HEK293T (cell line): ENCODE measurements at regions not wholly inside any gene's neighbourhood (a gene's known extent, or its start where the extent isn't known, plus 50 kb on each side); places are given as distances from the start of the nearest gene placed in this dataset.

Source experiments
- CTCF ChIA-PET: fragments of 350-600 bp; formaldehyde crosslinking; extraction: SDS; loops from one replicate; lab custom pipeline; 2021; ENCODE audit warnings: antibody characterized with exemption, inconsistent platforms; lab: Yijun Ruan, JAX
- POLR2A ChIA-PET: fragments of 350-600 bp; formaldehyde crosslinking; extraction: SDS; loops from one replicate; lab custom pipeline; 2020; ENCODE audit warnings: antibody characterized with exemption, inconsistent platforms; lab: Yijun Ruan, JAX
- DNase-seq: peaks from one replicate; pipeline ENCODE4 v3.0.0; 2012; ENCODE audit warnings: mixed read lengths; ENCODE audit errors: extremely low spot score
- ARNT ChIP-seq: fragments of 450-650 bp; IDR thresholded peaks from 2 replicates; pipeline ENCODE4 v1.6.1; 2017; ENCODE audit warnings: mild to moderate bottlenecking
- BHLHE40 ChIP-seq: fragments of 450-650 bp; IDR thresholded peaks from 2 replicates; pipeline ENCODE4 v1.6.1; 2016; ENCODE audit warnings: mild to moderate bottlenecking, moderate library complexity, borderline replicate concordance
- CTBP1 ChIP-seq: fragments of 450-650 bp; IDR thresholded peaks from 2 replicates; pipeline ENCODE4 v1.6.1; 2016; ENCODE audit warnings: borderline replicate concordance
- ELF4 ChIP-seq: fragments of 450-650 bp; IDR thresholded peaks from 2 replicates; pipeline ENCODE4 v1.6.1; 2017; ENCODE audit warnings: antibody characterized with exemption
- FOXA1 ChIP-seq: fragments of 450-650 bp; IDR thresholded peaks from 2 replicates; pipeline ENCODE4 v1.6.1; 2016; ENCODE audit warnings: mild to moderate bottlenecking
- FOXK2 ChIP-seq: fragments of 450-650 bp; IDR thresholded peaks from 2 replicates; pipeline ENCODE4 v1.6.1; 2016; ENCODE audit warnings: mild to moderate bottlenecking
- FOXM1 ChIP-seq: fragments of 450-650 bp; IDR thresholded peaks from 2 replicates; pipeline ENCODE4 v1.6.1; 2017; ENCODE audit warnings: mild to moderate bottlenecking, borderline replicate concordance
- HDGF ChIP-seq: fragments of 450-650 bp; IDR thresholded peaks from 2 replicates; pipeline ENCODE4 v1.6.1; 2017; ENCODE audit warnings: antibody characterized with exemption, borderline replicate concordance
- L3MBTL2 ChIP-seq: fragments of 450-650 bp; conservative IDR thresholded peaks from 2 replicates; pipeline ENCODE4 v1.6.1; 2016; ENCODE audit warnings: mild to moderate bottlenecking
- LEF1 ChIP-seq: fragments of 450-650 bp; IDR thresholded peaks from 2 replicates; pipeline ENCODE4 v1.6.1; 2017; ENCODE audit warnings: mild to moderate bottlenecking, borderline replicate concordance
- NFRKB ChIP-seq: fragments of 450-650 bp; IDR thresholded peaks from 2 replicates; pipeline ENCODE4 v1.6.1; 2016; ENCODE audit warnings: mild to moderate bottlenecking, moderate library complexity
- SP1 ChIP-seq: fragments of 450-650 bp; IDR thresholded peaks from 2 replicates; pipeline ENCODE4 v1.6.1; 2017
- SUZ12 ChIP-seq: fragments of 450-650 bp; IDR thresholded peaks from 2 replicates; pipeline ENCODE4 v1.6.1; 2016; ENCODE audit warnings: mild to moderate bottlenecking
- TARDBP ChIP-seq: fragments of 450-650 bp; IDR thresholded peaks from 2 replicates; pipeline ENCODE4 v1.6.1; 2016
- ZNF384 ChIP-seq: fragments of 450-650 bp; IDR thresholded peaks from 2 replicates; pipeline ENCODE4 v1.6.1; 2016
- TF ChIP-seq, protein P1 (sequence below): fragments of 450-650 bp; IDR thresholded peaks from 2 replicates; pipeline ENCODE4 v1.6.1; 2016

DNA sequence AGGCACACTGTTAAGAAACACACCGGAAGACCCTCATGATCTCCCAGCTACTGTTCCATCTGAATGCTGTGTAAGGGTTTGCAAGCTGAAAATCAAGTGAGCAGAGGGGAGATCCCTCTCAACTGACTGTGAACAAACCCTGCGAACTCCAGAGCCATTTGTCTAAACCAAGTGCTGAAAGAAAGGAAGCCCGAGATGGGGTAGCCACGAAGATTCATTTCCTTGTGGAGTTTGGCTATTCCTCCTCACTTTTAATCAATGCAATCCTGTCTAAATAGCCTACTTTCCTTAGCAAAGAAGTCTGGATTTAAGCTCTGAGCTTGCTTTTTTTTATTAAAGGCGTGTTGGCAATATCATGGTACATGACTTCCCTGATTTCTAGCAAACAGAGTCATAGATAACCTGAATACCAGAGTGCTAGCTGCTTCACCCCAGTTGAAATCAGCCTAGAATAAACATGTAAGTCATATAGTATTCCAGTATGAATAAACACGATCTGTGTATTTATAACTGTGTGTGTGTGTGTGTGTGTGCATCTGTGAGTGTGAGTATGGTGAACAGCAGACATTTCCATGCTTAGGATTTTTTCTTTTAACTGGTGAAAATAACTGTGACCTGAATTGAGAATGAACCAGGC, 365.2 kb downstream of the ZNF521 start:
- ChIA-PET CTCF (no interaction called here), POLR2A (interaction anchor here (0.6 kb wide), 1 partner anchor 400 kb away, joined by 3 read pairs; no protein-coding TSS in a partner anchor)

DNA sequence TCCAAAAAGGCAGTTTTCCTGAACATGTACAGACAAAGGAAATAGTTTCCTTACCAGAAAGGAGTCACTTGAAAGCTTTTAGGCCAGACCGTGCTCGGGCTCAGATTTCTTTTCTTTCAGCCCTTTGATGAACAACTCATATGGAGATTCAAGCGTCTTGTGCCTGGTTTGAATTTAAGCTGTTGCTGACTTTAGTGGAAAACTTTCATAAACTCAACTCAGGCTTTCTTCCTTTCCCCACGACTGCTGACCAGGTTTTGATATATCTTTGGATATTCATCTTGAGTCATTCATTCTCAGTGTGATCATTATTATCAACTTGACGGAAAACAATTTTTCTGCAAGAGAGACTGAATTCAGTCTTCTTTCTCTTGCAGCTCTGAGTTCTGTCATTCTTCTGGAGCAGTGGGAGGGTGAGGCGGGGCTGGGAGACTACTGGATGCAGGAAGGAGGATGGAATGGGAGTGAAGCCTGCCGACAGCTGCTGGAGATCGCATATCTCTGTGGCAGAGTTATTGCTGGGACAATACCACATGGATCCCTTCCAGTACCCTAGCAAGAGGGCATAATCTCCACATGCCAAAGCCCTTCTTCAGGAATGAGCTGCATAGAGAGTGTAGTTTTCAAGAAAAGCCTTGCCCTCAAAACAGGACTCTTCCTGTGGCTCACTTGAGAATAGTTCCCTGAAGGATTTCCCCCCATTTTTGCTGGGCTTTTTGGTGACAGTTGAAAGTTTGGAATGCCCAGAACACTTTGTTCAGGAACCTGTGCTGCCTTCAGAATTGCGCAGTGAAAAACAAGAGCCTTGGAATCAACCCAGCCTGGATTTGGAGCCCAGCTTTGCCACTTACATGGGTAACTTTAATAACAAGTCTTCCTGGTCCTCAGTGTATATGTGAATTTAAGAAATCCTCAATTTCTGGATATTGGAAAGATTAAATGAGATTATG, 364.4 kb downstream of the ZNF521 start:
- TF ChIP-seq HDGF: no peak
- TF ChIP-seq TARDBP: no peak
- TF ChIP-seq CTBP1: no peak
- TF ChIP-seq FOXA1: no peak
- no peak for TF ChIP-seq BHLHE40
- TF ChIP-seq FOXM1: no peak
- no peak for TF ChIP-seq L3MBTL2
- TF ChIP-seq, protein P1, sequence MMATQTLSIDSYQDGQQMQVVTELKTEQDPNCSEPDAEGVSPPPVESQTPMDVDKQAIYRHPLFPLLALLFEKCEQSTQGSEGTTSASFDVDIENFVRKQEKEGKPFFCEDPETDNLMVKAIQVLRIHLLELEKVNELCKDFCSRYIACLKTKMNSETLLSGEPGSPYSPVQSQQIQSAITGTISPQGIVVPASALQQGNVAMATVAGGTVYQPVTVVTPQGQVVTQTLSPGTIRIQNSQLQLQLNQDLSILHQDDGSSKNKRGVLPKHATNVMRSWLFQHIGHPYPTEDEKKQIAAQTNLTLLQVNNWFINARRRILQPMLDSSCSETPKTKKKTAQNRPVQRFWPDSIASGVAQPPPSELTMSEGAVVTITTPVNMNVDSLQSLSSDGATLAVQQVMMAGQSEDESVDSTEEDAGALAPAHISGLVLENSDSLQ: no peak
- TF ChIP-seq LEF1: no peak
- TF ChIP-seq ZNF384: no peak
- no peak for TF ChIP-seq SP1
- TF ChIP-seq ARNT: no peak
- no peak for TF ChIP-seq FOXK2
- no peak for TF ChIP-seq SUZ12
- no peak for TF ChIP-seq NFRKB
- TF ChIP-seq ELF4: no peak
- CTCF ChIA-PET: no interaction called here
- DNase-seq: no peak
- POLR2A ChIA-PET: no interaction called here

More for the DNA sequence above, 365.2 kb downstream of the ZNF521 start:
- TF ChIP-seq SP1 (no peak), NFRKB (no peak)
- TF ChIP-seq, protein P1: no peak
- DNase-seq: no peak

DNA sequence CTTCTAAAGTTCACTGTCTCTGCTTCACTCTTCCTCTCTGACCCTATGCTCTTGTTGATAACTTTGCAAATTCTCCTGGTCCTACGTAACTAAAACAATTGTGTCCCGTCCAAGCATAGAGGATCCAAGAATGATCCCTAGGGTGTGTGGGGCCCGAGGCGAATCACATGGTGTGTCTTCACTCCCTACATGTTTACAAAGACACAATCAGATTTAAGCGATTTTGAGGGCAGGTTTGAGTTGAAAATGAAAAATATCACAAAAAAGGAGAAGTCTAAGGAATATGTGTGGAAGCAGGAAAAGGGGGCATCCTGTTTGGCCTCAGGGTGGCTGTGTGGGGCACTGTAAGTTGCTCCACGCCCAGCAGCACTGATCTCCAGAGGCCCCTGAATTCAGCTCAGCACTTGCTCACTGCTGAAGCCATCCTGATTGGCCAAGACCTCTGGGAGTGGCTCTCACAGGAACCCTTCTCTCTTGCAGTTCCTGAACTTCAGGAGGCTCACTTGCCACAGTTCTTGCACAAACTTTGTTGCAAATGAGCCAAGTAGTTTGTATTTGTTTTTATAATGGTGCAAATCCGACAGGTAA, 363.6 kb downstream of the ZNF521 start:
- DNase-seq: no peak
- TF ChIP-seq SUZ12: no peak
- POLR2A ChIA-PET: no interaction called here
- CTCF ChIA-PET: no interaction called here

DNA sequence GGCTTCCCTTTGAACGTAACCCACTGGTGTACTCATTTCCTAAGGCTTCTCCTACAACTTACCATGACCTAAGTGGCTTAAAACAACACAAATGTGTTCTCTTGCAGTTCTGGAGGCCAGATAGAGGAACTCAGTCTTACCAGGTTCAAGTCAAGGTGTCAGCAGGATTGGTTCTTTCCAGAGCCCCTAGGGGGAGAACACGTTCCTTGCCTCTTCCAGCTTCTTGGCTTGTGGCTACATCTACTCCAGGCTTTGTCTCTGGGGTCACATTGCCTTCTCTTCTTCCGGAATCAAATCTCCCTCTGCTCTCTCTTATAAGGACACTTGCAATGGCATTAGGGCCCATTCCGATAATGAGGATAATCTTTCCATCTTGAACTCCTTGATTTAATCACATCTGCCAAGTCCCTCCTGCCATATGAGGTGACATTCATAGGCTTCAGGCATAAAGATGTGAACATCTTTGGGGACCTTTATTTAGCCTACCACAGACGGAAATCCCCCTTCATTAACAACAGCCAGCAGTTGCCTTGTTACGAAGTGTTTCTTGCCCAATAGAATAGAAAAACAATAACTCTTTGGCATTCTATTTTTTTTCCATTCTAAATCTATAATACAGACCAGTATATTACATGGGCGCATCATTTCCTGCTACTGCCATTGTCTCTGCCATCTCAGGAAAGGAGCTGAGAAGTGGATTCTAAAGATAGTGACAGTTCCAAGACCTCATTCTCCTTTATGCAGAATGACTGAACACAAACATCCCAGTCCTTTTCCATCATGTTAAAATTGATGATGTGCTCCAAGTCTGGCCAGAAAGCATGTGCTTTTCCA, 362.0 kb downstream of the ZNF521 start:
- no peak for DNase-seq
- no peak for TF ChIP-seq HDGF
- CTCF ChIA-PET: interaction anchor here (1.0 kb wide), 1 partner anchor 16 kb away, joined by 3 read pairs; no protein-coding TSS in a partner anchor
- POLR2A ChIA-PET: no interaction called here

DNA sequence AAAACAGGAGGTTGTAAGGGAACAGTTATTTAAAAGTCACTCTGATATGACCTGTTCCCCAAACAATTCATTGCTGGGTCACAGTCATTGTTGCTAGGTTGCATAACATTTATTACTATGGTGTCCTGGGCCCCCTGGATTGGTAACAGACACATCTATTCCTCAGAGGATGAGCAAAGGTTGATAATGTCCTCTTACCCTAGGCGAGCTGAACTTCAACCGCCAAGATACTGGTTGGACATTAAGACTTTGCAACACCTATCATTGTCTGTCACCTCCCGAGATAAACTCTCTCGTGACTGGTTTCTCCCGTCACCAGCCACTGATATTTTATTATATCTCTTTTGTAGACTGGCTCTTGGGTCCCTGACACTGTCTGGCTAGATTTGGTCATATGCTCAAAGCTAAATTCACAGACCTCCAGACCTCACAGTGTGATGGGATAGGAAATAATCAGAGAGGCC, 361.3 kb downstream of the ZNF521 start:
- no peak for DNase-seq
- TF ChIP-seq NFRKB (no peak), ELF4 (no peak), SUZ12 (no peak), TARDBP (no peak), FOXA1 (no peak), ZNF384 (no peak), L3MBTL2 (no peak), ARNT (no peak), CTBP1 (no peak)
- TF ChIP-seq, protein P1: no peak
- ChIA-PET CTCF (no interaction called here), POLR2A (no interaction called here)
